HEK293T (cell line): ENCODE measurements at regions not wholly inside any gene's neighbourhood (a gene's known extent, or its start where the extent isn't known, plus 50 kb on each side); places are given as distances from the start of the nearest gene placed in this dataset.

Experiments used
- CTCF ChIA-PET: fragments of 350-600 bp; formaldehyde crosslinking; extraction: SDS; loops from one replicate; lab custom pipeline; 2021; ENCODE audit warnings: antibody characterized with exemption, inconsistent platforms; lab: Yijun Ruan, JAX
- POLR2A ChIA-PET: fragments of 350-600 bp; formaldehyde crosslinking; extraction: SDS; loops from one replicate; lab custom pipeline; 2020; ENCODE audit warnings: antibody characterized with exemption, inconsistent platforms; lab: Yijun Ruan, JAX
- DNase-seq: peaks from one replicate; pipeline ENCODE4 v3.0.0; 2012; ENCODE audit warnings: mixed read lengths; ENCODE audit errors: extremely low spot score
- ARNT ChIP-seq: fragments of 450-650 bp; IDR thresholded peaks from 2 replicates; pipeline ENCODE4 v1.6.1; 2017; ENCODE audit warnings: mild to moderate bottlenecking
- BHLHE40 ChIP-seq: fragments of 450-650 bp; IDR thresholded peaks from 2 replicates; pipeline ENCODE4 v1.6.1; 2016; ENCODE audit warnings: mild to moderate bottlenecking, moderate library complexity, borderline replicate concordance
- CTBP1 ChIP-seq: fragments of 450-650 bp; IDR thresholded peaks from 2 replicates; pipeline ENCODE4 v1.6.1; 2016; ENCODE audit warnings: borderline replicate concordance
- ELF4 ChIP-seq: fragments of 450-650 bp; IDR thresholded peaks from 2 replicates; pipeline ENCODE4 v1.6.1; 2017; ENCODE audit warnings: antibody characterized with exemption
- FOXA1 ChIP-seq: fragments of 450-650 bp; IDR thresholded peaks from 2 replicates; pipeline ENCODE4 v1.6.1; 2016; ENCODE audit warnings: mild to moderate bottlenecking
- FOXK2 ChIP-seq: fragments of 450-650 bp; IDR thresholded peaks from 2 replicates; pipeline ENCODE4 v1.6.1; 2016; ENCODE audit warnings: mild to moderate bottlenecking
- FOXM1 ChIP-seq: fragments of 450-650 bp; IDR thresholded peaks from 2 replicates; pipeline ENCODE4 v1.6.1; 2017; ENCODE audit warnings: mild to moderate bottlenecking, borderline replicate concordance
- HDGF ChIP-seq: fragments of 450-650 bp; IDR thresholded peaks from 2 replicates; pipeline ENCODE4 v1.6.1; 2017; ENCODE audit warnings: antibody characterized with exemption, borderline replicate concordance
- L3MBTL2 ChIP-seq: fragments of 450-650 bp; conservative IDR thresholded peaks from 2 replicates; pipeline ENCODE4 v1.6.1; 2016; ENCODE audit warnings: mild to moderate bottlenecking
- LEF1 ChIP-seq: fragments of 450-650 bp; IDR thresholded peaks from 2 replicates; pipeline ENCODE4 v1.6.1; 2017; ENCODE audit warnings: mild to moderate bottlenecking, borderline replicate concordance
- NFRKB ChIP-seq: fragments of 450-650 bp; IDR thresholded peaks from 2 replicates; pipeline ENCODE4 v1.6.1; 2016; ENCODE audit warnings: mild to moderate bottlenecking, moderate library complexity
- PKNOX1 ChIP-seq: fragments of 450-650 bp; IDR thresholded peaks from 2 replicates; pipeline ENCODE4 v1.6.1; 2016
- SP1 ChIP-seq: fragments of 450-650 bp; IDR thresholded peaks from 2 replicates; pipeline ENCODE4 v1.6.1; 2017
- SUZ12 ChIP-seq: fragments of 450-650 bp; IDR thresholded peaks from 2 replicates; pipeline ENCODE4 v1.6.1; 2016; ENCODE audit warnings: mild to moderate bottlenecking
- TARDBP ChIP-seq: fragments of 450-650 bp; IDR thresholded peaks from 2 replicates; pipeline ENCODE4 v1.6.1; 2016
- ZNF384 ChIP-seq: fragments of 450-650 bp; IDR thresholded peaks from 2 replicates; pipeline ENCODE4 v1.6.1; 2016

- TF ChIP-seq FOXM1 (no peak), ELF4 (no peak), LEF1 (no peak), CTBP1 (no peak), ZNF384 (no peak), SUZ12 (no peak), SP1 (no peak), BHLHE40 (no peak), TARDBP (no peak), FOXA1 (no peak)
- ChIA-PET CTCF (interaction anchor here (1.7 kb wide), 1 partner anchor 44 kb away, joined by 6 read pairs; no protein-coding TSS in a partner anchor), POLR2A (no interaction called here)
- DNase-seq = no peak
Observed at GRCh38 chr6:41411961-41412360, 76.6 kb downstream of the NCR2 start.

GRCh38 chr6:41413250-41413649 lies 77.8 kb downstream of the NCR2 start:
- TF ChIP-seq ZNF384 (no peak), PKNOX1 (no peak), ELF4 (no peak), TARDBP (no peak), HDGF (no peak), FOXA1 (no peak), CTBP1 (no peak), L3MBTL2 (no peak), BHLHE40 (no peak)
- no peak for DNase-seq
- POLR2A ChIA-PET = no interaction called here
- CTCF ChIA-PET = interaction anchor here (1.0 to 1.2 kb wide), 2 partner anchors 11 to 12 kb away, joined by 3 to 5 read pairs; no protein-coding TSS in a partner anchor

GRCh38 chr6:41416501-41416837 lies 81.1 kb downstream of the NCR2 start:
- ChIA-PET CTCF (interaction anchor here (1.4 kb wide), 1 partner anchor 48 kb away, joined by 4 read pairs; no protein-coding TSS in a partner anchor), POLR2A (interaction anchor here (0.9 kb wide), 1 partner anchor 12 kb away, joined by 3 read pairs; no protein-coding TSS in a partner anchor)
- no peak for TF ChIP-seq HDGF
- no peak for TF ChIP-seq SUZ12
- TF ChIP-seq ARNT = no peak
- no peak for TF ChIP-seq LEF1
- TF ChIP-seq SP1 = no peak
- TF ChIP-seq L3MBTL2 = no peak
- TF ChIP-seq PKNOX1 = no peak
- TF ChIP-seq TARDBP = no peak
- no peak for TF ChIP-seq ZNF384
- TF ChIP-seq FOXA1 = no peak
- TF ChIP-seq NFRKB = no peak
- TF ChIP-seq BHLHE40 = no peak
- no peak for TF ChIP-seq ELF4
- TF ChIP-seq FOXM1 = no peak
- TF ChIP-seq FOXK2 = no peak
- DNase-seq = no peak

- CTCF ChIA-PET = no interaction called here
- DNase-seq = no peak
- POLR2A ChIA-PET = no interaction called here
- TF ChIP-seq SP1 (no peak), FOXA1 (no peak), LEF1 (no peak), SUZ12 (no peak), ARNT (no peak), BHLHE40 (no peak), TARDBP (no peak), NFRKB (no peak), ZNF384 (no peak), FOXK2 (no peak), HDGF (no peak), PKNOX1 (no peak), ELF4 (no peak)
Observed at GRCh38 chr6:41418741-41419140, 83.3 kb downstream of the NCR2 start.

- TF ChIP-seq CTBP1 (no peak), FOXA1 (no peak), PKNOX1 (no peak)
- POLR2A ChIA-PET = no interaction called here
- no peak for DNase-seq
- CTCF ChIA-PET = interaction anchor here (2.3 kb wide), 1 partner anchor 23 kb away, joined by 9 read pairs; no protein-coding TSS in a partner anchor
Observed at GRCh38 chr6:41419385-41419784, 84.0 kb downstream of the NCR2 start.

- ChIA-PET POLR2A (no interaction called here), CTCF (interaction anchor here (2.3 kb wide), 1 partner anchor 22 kb away, joined by 9 read pairs; no protein-coding TSS in a partner anchor)
- no peak for TF ChIP-seq SP1
- TF ChIP-seq PKNOX1 = no peak
- no peak for TF ChIP-seq BHLHE40
- TF ChIP-seq ELF4 = no peak
- TF ChIP-seq CTBP1 = no peak
- TF ChIP-seq HDGF = no peak
- no peak for TF ChIP-seq ZNF384
- DNase-seq = no peak
Observed at GRCh38 chr6:41420186-41420585, 84.8 kb downstream of the NCR2 start.
